ENCODE measurements at regions not wholly inside any gene's neighbourhood (a gene's known extent, or its start where the extent isn't known, plus 50 kb on each side); places are given as distances from the start of the nearest gene placed in this dataset.

GRCh38 chr2:120499784-120500495 is 154.0 kb downstream of the INHBB start:
- H3K27ac ChIP-seq: no peak overlapping the region
- H3K4me2 ChIP-seq: no peak overlapping the region
- no peak overlapping the region for H3K4me3 ChIP-seq
- no peaks in the 10 kb centered on the region for H3K27me3 ChIP-seq
- no peak overlapping the region for H2AFZ ChIP-seq
- no peaks in the 10 kb centered on the region for H3K9me2 ChIP-seq (replicated peaks; ENCODE audit: insufficient read depth)
- no peaks in the 10 kb centered on the region for H3K36me3 ChIP-seq (replicated peaks; ENCODE audit: insufficient read depth, low read depth)
- WGBS (ENCODE audit: low lambda C conversion rate, missing lambda C conversion rate): 82% methylated on average over 13 of the region's 13 CpGs
- H3K9me3 ChIP-seq (ENCODE audit: low read depth): no peaks in the 10 kb centered on the region
- no peak for DNase-seq (ENCODE audit: low spot score)
- no peaks in the 10 kb centered on the region for H3K79me2 ChIP-seq
- TF ChIP-seq EZH2 (IDR thresholded peaks at IDR 0.05; ENCODE audit: borderline replicate concordance) (no peak), CTCF (IDR thresholded peaks at IDR 0.05; ENCODE audit: poor library complexity) (no peak), EZH2phosphoT487 (IDR thresholded peaks at IDR 0.05; ENCODE audit: low read depth, severe bottlenecking, unreplicated experiment) (no peak)
- no peaks in the 10 kb centered on the region for H4K20me1 ChIP-seq (ENCODE audit: insufficient read depth, poor library complexity, severe bottlenecking)
- no peaks in the 10 kb centered on the region for H3K4me1 ChIP-seq (ENCODE audit: insufficient read depth)

- WGBS (ENCODE audit: low lambda C conversion rate, missing lambda C conversion rate): 92% methylated on average over 8 of the region's 8 CpGs
- no peaks in the 10 kb centered on the region for H4K20me1 ChIP-seq (ENCODE audit: insufficient read depth, poor library complexity, severe bottlenecking)
- no peaks in the 10 kb centered on the region for H3K9me3 ChIP-seq (ENCODE audit: low read depth)
- no peaks in the 10 kb centered on the region for H3K79me2 ChIP-seq
- no peak for DNase-seq (ENCODE audit: low spot score)
- H3K4me3 ChIP-seq: no peak overlapping the region
- H2AFZ ChIP-seq: no peak overlapping the region
- no peaks in the 10 kb centered on the region for H3K9me2 ChIP-seq (replicated peaks; ENCODE audit: insufficient read depth)
- H3K27me3 ChIP-seq: no peaks in the 10 kb centered on the region
- TF ChIP-seq EZH2 (IDR thresholded peaks at IDR 0.05; ENCODE audit: borderline replicate concordance) (no peak), CTCF (IDR thresholded peaks at IDR 0.05; ENCODE audit: poor library complexity) (no peak), EZH2phosphoT487 (IDR thresholded peaks at IDR 0.05; ENCODE audit: low read depth, severe bottlenecking, unreplicated experiment) (no peak)
- H3K4me1 ChIP-seq (ENCODE audit: insufficient read depth): no peaks in the 10 kb centered on the region
- no peaks in the 10 kb centered on the region for H3K36me3 ChIP-seq (replicated peaks; ENCODE audit: insufficient read depth, low read depth)
- no peak overlapping the region for H3K4me2 ChIP-seq
- H3K27ac ChIP-seq: no peak overlapping the region
Measured at GRCh38 chr2:120501591-120501990, 155.7 kb downstream of the INHBB start.

DNA sequence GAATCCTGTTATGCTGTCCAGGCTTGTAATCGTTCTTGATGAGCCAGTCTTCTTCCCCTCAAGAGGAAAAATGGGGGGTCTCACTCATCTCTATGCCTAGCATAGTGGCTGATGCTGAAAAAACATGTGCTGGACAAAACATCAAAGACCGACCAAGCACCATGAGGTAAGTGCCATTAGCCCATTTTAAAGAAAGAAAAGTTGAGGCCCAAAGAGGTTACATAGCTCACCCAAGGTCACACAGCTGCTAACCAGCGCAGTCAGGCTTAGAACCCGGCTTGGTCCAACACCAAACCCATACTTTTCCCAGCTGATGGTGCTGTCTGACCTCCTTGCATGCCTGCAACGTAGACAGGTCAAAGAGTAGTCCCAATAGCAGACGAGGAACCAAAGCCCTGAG is 156.4 kb downstream of the INHBB start:
- TF ChIP-seq CTCF (IDR thresholded peaks at IDR 0.05; ENCODE audit: poor library complexity) (no peak), EZH2 (IDR thresholded peaks at IDR 0.05; ENCODE audit: borderline replicate concordance) (no peak), EZH2phosphoT487 (IDR thresholded peaks at IDR 0.05; ENCODE audit: low read depth, severe bottlenecking, unreplicated experiment) (no peak)
- DNase-seq (ENCODE audit: low spot score): no peak
- no peak overlapping the region for H3K4me2 ChIP-seq
- WGBS (ENCODE audit: low lambda C conversion rate, missing lambda C conversion rate): 90% methylated on average over 6 of the region's 6 CpGs
- no peaks in the 10 kb centered on the region for H3K79me2 ChIP-seq
- H3K4me1 ChIP-seq (ENCODE audit: insufficient read depth): no peaks in the 10 kb centered on the region
- no peak overlapping the region for H2AFZ ChIP-seq
- no peaks in the 10 kb centered on the region for H3K36me3 ChIP-seq (replicated peaks; ENCODE audit: insufficient read depth, low read depth)
- H4K20me1 ChIP-seq (ENCODE audit: insufficient read depth, poor library complexity, severe bottlenecking): no peaks in the 10 kb centered on the region
- H3K9me3 ChIP-seq (ENCODE audit: low read depth): no peaks in the 10 kb centered on the region
- H3K4me3 ChIP-seq: no peak overlapping the region
- no peaks in the 10 kb centered on the region for H3K27me3 ChIP-seq
- H3K27ac ChIP-seq: no peak overlapping the region
- no peaks in the 10 kb centered on the region for H3K9me2 ChIP-seq (replicated peaks; ENCODE audit: insufficient read depth)

Data from hepatocyte (in vitro differentiated cells).